Activated CD4-positive, alpha-beta T cell treated with anti-CD3 and anti-CD28 coated beads, Interleukin-2, amount 50 U/mL, for 1 hour (primary cell): ENCODE measurements at regions not wholly inside any gene's neighbourhood (a gene's known extent, or its start where the extent isn't known, plus 50 kb on each side); places are given as distances from the start of the nearest gene placed in this dataset.

Experiments used
- DNase-seq: peaks from one replicate; pipeline ENCODE4 v3.0.0-alpha.2; 2020

DNA sequence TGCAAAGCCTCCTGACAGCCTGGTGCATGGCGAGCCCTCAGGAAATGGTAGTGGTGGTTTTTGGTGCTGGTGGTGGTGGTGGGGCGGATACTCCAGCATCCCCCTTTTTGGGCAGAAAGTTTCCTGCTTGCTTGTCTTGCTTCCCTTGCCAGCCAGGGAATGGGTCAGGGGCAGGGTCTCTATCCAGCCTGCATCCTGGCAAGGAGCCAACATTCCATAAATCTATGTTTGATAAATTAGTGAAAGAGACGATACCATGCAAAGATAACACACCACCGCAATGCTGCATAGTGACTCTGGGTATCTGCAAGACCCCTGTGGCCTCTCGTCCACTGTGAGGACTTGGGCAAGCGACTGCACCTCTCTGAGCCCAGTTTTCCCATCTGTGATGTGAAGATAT is 246.2 kb downstream of the LRFN2 start:
- DNase-seq = no peak

GRCh38 chr6:40340196-40340595 is 247.0 kb downstream of the LRFN2 start:
- DNase-seq = no peak

DNA sequence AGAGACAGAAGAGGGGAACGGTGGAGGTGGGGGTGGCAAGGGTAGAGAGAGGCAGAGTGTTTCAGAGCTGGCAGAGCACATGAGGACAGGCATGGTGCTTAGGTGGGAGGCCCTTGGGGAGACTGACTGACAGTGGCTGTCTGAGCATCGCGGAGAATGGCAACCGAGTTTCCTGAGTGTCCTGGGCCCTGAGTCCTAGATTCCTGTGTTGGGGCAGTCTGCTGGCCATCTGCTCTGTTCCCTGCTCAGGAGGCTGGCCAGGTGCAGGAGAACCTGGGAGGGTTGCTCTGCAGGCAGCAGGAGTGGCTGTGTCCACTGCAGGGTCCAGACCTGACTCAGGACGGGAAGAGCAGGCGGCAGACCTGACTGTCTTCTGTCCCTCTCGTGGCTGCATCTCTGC is 248.9 kb downstream of the LRFN2 start:
- no peak for DNase-seq

- DNase-seq = no peak
These were observed 250.0 kb downstream of the LRFN2 start for GRCh38 chr6:40336940-40337760.

GRCh38 chr6:40336296-40336695 is 250.9 kb downstream of the LRFN2 start:
- DNase-seq = no peak

DNA sequence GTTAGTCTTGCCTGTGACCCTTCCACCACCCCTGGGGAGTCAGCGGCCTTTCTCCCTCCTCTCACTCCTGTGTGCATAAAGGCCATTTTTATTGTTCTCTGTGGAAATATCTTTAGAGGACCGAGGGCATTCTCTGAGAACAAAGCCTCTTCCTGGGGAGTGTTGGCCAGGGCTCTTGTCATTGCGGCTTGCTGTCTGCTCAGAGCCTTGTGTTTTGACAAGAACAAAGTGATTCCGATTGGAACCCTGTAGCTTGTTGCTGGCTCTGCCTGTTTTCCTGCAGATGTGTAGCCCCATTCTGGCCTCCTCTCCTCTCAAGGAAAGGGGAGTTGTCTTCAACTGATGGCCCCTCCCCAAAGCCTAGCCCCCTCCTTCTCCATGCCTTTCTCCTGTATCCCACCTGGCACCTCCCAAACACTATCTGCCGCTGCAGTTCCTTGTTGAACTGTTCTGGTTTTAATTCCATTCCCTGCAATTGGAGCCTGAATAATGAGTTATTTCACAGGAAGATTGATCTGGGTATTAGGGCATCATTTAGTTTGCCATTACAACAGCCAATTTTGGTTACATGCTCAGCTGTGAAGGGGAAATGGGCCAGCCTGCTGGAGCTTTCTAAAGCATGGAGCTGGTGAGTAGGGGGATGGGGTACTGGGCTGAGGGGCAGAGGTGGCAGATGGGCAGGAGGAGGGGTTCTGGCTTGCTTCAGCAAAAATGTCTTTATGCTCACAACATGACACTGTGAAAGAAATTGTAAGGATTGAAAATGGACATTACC is 252.5 kb downstream of the LRFN2 start:
- DNase-seq = no peak

DNA sequence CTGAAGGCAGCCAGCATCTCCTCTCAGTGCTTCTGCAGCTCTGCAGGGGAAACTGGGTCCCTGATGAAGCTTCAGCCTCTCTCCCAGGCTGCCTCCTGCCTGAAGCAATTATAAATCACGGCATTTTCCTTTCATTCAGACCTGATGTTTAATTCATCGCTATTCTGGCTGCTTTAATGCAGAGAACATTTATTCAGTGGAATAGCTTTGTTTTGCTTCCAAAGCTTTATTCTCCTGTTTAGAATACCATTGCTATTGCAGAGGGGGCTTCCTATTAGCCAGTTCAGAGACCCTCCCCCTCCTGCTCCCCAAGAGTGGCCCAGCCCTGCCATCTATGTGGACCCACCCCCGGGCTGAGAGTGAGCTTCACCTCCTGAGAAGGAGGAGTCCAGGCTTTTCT is 255.6 kb downstream of the LRFN2 start:
- DNase-seq = no peak

- DNase-seq = no peak
These were observed 256.9 kb downstream of the LRFN2 start for GRCh38 chr6:40330301-40330721.

DNA sequence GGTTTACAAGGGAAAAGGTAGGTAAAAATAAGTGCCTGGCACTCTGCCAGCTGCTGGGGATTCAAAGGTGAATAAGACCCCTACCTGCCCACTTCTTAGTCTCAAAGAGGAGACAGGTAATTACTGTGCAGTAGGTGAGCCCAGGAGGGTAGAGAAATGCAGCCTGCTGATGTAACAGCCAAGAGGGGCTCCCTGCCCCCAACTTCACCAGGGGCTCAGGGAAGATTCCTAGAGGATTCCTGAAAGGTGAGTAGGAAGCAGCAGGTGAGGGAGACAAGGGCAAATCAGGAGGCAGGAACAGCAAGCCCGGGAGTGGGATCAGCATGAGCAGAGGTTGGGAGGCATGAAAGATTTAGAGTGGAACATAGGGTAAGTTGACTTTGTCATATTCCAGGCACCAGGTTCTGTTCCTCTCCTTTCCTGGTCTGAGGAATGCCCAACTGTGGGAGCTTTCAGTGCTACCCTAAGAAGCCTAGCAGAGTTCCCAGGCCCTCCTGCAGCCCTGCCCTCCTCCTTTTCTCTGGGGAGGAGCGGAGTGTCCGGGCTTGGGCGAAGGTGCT is 258.1 kb downstream of the LRFN2 start:
- DNase-seq = no peak

- DNase-seq = peak; percentile 34
These were observed 258.7 kb downstream of the LRFN2 start for GRCh38 chr6:40328386-40328985.

GRCh38 chr6:40326714-40327421 is 260.3 kb downstream of the LRFN2 start:
- no peak for DNase-seq

DNA sequence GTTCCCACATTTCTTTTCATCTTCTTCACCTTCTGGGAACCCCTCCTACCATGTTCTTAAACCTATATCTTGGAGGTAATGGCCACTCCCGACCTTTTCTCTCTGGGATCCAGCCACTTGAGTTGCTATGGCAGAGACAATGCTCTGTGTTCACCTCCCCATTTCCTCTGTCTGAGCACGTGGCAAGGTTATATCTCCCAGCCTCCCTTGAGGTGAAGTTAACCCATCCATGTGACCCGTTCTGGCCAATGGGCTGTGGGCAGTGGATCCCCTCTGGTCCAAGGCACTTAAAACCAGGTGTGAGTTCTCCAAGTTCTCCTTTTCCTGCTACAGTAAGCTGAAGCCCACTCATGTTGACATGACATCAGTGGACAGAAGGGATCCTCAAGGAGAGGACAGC is 261.4 kb downstream of the LRFN2 start:
- DNase-seq = no peak

DNA sequence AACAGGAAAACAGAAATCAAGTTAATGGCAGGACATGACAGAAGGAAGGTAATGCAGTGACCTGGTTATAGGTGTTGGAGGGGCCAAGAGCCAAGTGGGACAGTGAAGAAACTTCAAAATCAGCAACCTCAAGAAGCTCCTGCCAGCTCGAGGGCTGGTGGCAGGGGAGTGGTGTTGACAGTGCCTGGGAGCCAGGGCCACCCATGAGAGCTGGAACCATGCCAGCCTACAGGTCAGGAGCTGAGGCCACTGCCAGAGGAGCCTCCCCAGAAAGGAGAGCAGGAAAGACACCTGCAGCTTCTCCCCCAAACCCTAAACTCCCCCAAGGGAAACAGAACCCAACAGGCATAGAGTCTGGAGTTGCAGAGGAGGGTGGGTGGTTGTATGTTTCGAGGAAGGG is 262.1 kb downstream of the LRFN2 start:
- no peak for DNase-seq

DNA sequence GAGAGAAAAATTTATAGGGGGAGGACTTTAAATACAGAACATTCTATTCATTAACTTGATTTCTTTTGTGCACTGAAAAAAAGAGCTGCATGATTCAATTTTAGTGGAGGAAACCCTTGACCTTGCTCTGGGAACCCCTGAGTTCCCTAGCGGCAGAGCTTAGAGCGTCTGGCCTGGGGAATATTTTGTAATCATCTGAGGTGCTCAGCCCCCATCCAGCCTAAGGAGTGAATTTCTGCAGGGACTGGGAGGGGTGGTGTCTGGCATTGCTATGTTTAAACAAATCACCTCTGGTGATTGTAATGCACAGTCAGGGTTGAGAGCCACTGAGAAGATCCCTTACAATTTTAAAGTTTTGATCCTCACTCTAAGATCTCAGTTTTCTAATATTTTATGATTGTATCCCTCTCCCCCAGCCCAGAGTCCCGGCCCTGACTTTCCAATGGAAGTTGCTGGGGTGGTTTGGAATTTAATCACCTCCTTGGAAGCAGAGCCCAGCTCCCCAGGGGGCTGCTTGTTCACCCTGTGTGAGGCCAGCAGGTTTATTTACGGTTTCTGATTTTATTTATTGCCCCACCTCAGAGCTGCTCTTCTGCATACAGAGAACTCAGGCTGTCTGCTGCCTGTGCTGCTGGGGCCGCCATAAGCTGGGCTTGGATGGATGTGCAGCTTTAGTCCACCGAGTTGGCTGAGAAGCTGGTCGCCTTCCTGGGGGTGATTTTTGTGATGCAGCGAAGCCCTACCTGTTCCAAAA is 263.1 kb downstream of the LRFN2 start:
- DNase-seq = no peak

DNA sequence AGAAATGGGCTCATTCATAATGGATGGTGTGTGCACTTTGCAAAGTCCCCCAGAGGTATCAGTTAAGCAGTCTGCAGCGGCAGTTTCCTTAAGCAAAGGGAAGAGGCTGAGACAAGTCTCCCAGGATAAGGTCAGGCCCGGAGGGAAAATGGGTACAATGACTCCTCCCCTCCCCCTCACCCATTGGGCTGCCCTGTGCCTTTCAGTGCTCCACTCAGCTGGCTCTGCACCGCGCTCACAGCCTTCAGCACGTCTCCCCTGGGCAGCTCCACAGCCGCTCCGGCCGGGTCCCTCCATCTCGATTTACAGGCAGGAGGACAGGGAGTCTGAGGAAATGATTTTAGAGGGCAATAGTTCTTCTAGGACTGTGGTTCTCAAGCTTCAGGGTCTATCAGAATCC is 264.8 kb downstream of the LRFN2 start:
- no peak for DNase-seq

DNA sequence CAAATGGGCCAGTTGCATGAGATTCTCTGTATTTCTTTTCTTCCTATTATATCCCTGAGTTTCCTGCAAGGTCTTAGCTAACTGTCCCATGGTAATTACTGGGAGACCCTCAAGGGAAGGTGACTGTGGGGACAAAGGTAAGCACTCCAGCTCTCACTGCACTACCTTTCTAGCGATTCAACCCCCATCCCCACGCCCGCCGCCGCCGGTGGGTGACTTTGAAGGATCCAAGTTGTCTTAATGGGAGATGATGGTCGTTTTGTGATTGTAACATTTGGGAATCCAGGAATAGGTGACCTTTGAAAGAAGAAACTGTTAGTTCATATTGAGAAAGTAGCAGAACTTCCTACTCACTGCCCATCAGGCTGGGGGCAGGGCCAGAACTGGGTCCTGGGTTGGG is 265.5 kb downstream of the LRFN2 start:
- DNase-seq = no peak

GRCh38 chr6:40320947-40321346 is 266.2 kb downstream of the LRFN2 start:
- no peak for DNase-seq

DNA sequence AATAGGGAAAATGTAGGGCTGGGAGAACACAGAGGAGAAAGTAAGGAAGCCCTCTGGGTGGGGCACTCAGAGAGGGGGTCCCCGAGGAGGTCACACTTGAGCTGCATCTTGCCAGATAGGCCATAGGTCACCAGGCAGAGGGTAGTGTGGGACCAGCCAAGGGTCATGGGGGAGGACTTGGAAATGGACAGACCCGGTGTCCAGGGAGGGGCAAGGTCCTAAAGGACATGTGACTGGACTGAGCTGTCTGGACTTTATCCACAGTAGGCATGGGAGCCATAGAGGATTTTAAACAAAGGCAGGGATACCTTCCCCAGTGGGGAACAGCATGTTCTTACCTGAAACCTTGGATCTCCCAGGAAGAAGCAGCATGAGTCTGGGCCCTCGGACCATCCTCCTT is 266.7 kb downstream of the LRFN2 start:
- DNase-seq = no peak

GRCh38 chr6:40319124-40319523 is 268.0 kb downstream of the LRFN2 start:
- DNase-seq = no peak

DNA sequence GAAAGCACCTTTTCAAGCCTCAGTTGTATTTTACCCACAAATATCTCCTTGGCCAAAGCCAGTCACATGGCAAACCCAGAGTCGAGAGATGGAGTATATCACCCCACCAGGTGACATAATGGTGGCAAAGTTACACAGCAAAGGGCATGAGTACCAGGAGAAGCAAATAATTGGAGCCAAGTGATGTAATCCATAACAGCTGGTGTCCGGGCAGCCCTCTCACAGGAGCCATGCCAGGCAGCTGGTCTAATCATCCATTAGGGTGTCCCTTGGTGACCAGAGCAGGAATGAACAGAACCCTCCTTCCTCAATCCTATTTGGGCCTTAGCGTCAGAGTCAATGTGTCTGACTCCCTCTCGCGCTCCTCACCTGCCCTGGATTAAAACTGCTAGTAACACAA is 272.1 kb downstream of the LRFN2 start:
- DNase-seq = no peak

- DNase-seq = no peak
These were observed 273.6 kb downstream of the LRFN2 start for GRCh38 chr6:40313582-40313981.
